ENCODE measurements at regions not wholly inside any gene's neighbourhood (a gene's known extent, or its start where the extent isn't known, plus 50 kb on each side); places are given as distances from the start of the nearest gene placed in this dataset.

DNA sequence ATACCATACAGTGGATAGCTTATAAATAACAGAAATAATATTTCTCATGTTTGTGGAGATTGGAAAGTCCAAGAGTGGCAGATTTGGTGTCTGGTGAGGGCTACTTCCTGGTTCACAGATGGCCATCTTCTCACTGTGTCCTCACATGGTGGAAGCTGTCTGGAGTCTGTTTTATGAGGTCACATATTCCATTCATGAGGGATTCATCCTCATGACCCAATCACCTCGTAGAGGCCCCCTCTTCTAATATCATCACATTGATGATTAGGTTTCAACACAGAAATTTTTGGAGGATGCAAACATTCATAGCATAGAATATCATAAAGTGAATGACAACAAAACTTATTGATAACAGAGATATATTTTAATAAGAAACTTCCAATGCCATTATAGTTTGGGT is 568.0 kb downstream of the STIM2 start:
- TF ChIP-seq EP300 (IDR thresholded peaks at IDR 0.05): no peak
- TF ChIP-seq MYC (IDR thresholded peaks at IDR 0.05; ENCODE audit: borderline replicate concordance, low read length): no peak
- TF ChIP-seq KDM5A (IDR thresholded peaks at IDR 0.05): no peak
